ENCODE measurements at regions not wholly inside any gene's neighbourhood (a gene's known extent, or its start where the extent isn't known, plus 50 kb on each side); places are given as distances from the start of the nearest gene placed in this dataset.

GRCh38 chr3:20680990-20681628 is 495.1 kb upstream of the SGO1 start:
- ChIA-PET POLR2A (no interaction called here), CTCF (no interaction called here)
- Histone ChIP-seq H3K9me3 (ENCODE audit: control extremely low read depth in 1 of 5, control insufficient read depth in 4 of 5, insufficient read depth in 2 of 5, low read depth in 1 of 5, low read length in 4 of 5) (no peaks in the 10 kb centered on the region), H3K4me3 (ENCODE audit: control insufficient read depth in 1 of 7, extremely low read depth in 1 of 7, insufficient read depth in 4 of 7, low read depth in 2 of 7, low read length in 6 of 7) (no peak overlapping the region), H3K4me1 (ENCODE audit: control extremely low read depth in 1 of 4, control insufficient read depth in 4 of 4, insufficient read depth in 4 of 4, low read length in 3 of 4) (no peaks in the 10 kb centered on the region), H3K36me3 (ENCODE audit: control insufficient read depth in 4 of 4, insufficient read depth in 4 of 4, low read length in 3 of 4) (no peaks in the 10 kb centered on the region), H3K27ac (ENCODE audit: insufficient read depth in 1 of 2, low read depth in 1 of 2, low read length in 2 of 2, poor library complexity in 1 of 2, severe bottlenecking in 2 of 2) (no peak overlapping the region), H3K27me3 (replicated peaks in 2 of 5; ENCODE audit: control insufficient read depth in 4 of 5, insufficient read depth in 5 of 5, low read length in 4 of 5) (no peaks in the 10 kb centered on the region)
- no peak for DNase-seq
- WGBS (ENCODE audit: insufficient coverage): 100% methylated on average over 1 of the region's 1 CpG

DNA sequence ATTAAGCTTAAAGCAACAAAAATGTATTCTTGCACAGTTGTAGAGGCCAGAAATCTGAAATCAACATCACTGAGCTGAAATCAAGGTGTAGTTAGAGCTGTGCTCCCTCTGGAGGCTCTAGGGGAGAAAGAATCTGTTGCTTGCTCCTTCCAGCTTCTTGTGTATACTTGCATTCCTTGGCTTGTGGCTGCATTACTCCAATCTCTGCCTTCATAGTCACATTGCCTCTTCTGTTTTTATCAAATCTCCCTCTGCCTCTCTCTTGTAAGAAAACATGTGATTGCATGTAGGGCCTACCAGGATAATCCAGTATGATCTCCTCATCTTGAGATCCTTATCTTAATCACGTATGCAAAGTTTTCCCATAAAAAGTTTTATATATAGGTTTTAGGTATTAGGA is 487.9 kb upstream of the SGO1 start:
- no CpG with 5 or more reads among the region's 1 CpG for WGBS (ENCODE audit: insufficient coverage)
- Histone ChIP-seq H3K27ac (ENCODE audit: insufficient read depth in 1 of 2, low read depth in 1 of 2, low read length in 2 of 2, poor library complexity in 1 of 2, severe bottlenecking in 2 of 2) (no peak overlapping the region), H3K4me3 (ENCODE audit: control insufficient read depth in 1 of 7, extremely low read depth in 1 of 7, insufficient read depth in 4 of 7, low read depth in 2 of 7, low read length in 6 of 7) (no peak overlapping the region), H3K4me1 (ENCODE audit: control extremely low read depth in 1 of 4, control insufficient read depth in 4 of 4, insufficient read depth in 4 of 4, low read length in 3 of 4) (no peaks in the 10 kb centered on the region), H3K36me3 (ENCODE audit: control insufficient read depth in 4 of 4, insufficient read depth in 4 of 4, low read length in 3 of 4) (no peaks in the 10 kb centered on the region), H3K9me3 (ENCODE audit: control extremely low read depth in 1 of 5, control insufficient read depth in 4 of 5, insufficient read depth in 2 of 5, low read depth in 1 of 5, low read length in 4 of 5) (no peaks in the 10 kb centered on the region), H3K27me3 (replicated peaks in 2 of 5; ENCODE audit: control insufficient read depth in 4 of 5, insufficient read depth in 5 of 5, low read length in 4 of 5) (no peaks in the 10 kb centered on the region)
- no peak for DNase-seq
- ChIA-PET CTCF (no interaction called here), POLR2A (no interaction called here)

GRCh38 chr3:20669675-20670074 is 483.7 kb upstream of the SGO1 start:
- no peak overlapping the region for H3K4me3 ChIP-seq (ENCODE audit: control insufficient read depth in 1 of 7, extremely low read depth in 1 of 7, insufficient read depth in 4 of 7, low read depth in 2 of 7, low read length in 6 of 7)
- no peak for DNase-seq
- ChIA-PET POLR2A (no interaction called here), CTCF (no interaction called here)
- no peak overlapping the region for H3K27ac ChIP-seq (ENCODE audit: insufficient read depth in 1 of 2, low read depth in 1 of 2, low read length in 2 of 2, poor library complexity in 1 of 2, severe bottlenecking in 2 of 2)
- H3K36me3 ChIP-seq (ENCODE audit: control insufficient read depth in 4 of 4, insufficient read depth in 4 of 4, low read length in 3 of 4): no peaks in the 10 kb centered on the region
- 79% methylated on average over 2 of the region's 2 CpGs for WGBS (ENCODE audit: insufficient coverage)
- H3K27me3 ChIP-seq (replicated peaks in 2 of 5; ENCODE audit: control insufficient read depth in 4 of 5, insufficient read depth in 5 of 5, low read length in 4 of 5): no peaks in the 10 kb centered on the region
- no peaks in the 10 kb centered on the region for H3K4me1 ChIP-seq (ENCODE audit: control extremely low read depth in 1 of 4, control insufficient read depth in 4 of 4, insufficient read depth in 4 of 4, low read length in 3 of 4)
- no peaks in the 10 kb centered on the region for H3K9me3 ChIP-seq (ENCODE audit: control extremely low read depth in 1 of 5, control insufficient read depth in 4 of 5, insufficient read depth in 2 of 5, low read depth in 1 of 5, low read length in 4 of 5)

DNA sequence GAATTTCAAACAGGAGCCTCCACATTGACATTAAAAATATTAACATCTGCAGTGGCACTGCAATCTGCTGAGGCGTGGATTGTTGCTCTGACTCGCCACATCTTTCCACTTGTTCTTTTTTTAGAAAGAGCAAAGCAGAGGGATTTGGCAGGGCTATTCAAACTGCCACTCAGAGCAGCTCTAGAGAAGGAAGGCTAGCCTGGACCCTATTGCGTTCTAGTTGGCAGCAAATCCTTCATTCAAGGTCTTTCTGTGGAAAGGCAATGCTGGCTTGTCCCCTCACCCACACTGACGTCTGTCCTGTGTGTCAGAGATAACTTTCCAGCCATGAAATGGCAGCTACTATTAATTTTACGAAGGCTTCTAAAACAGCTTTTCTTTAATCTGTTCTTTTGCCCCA is 483.2 kb upstream of the SGO1 start:
- ChIA-PET CTCF (no interaction called here), POLR2A (no interaction called here)

DNA sequence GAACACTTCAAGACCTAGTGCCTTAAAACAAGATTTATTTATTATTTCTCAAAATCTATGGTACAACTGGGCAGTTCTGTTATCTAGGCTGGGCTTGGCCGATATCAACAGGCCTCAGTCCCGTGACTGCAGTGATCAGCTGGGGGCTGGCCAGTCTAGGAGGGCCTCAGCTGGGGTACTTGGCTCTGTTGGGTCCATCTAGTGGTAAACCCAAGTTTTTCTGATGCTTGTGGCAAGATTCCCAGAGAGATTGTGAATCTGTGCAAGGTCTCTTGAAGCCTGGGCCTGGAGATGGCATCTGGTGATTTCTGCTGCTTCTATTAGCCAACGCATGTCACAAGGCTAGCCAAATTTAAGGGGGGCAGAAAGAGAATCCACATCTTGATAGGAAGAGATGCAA is 482.4 kb upstream of the SGO1 start:
- DNase-seq: no peak
- Histone ChIP-seq H3K27me3 (replicated peaks in 2 of 5; ENCODE audit: control insufficient read depth in 4 of 5, insufficient read depth in 5 of 5, low read length in 4 of 5) (no peaks in the 10 kb centered on the region), H3K9me3 (ENCODE audit: control extremely low read depth in 1 of 5, control insufficient read depth in 4 of 5, insufficient read depth in 2 of 5, low read depth in 1 of 5, low read length in 4 of 5) (no peaks in the 10 kb centered on the region), H3K4me3 (ENCODE audit: control insufficient read depth in 1 of 7, extremely low read depth in 1 of 7, insufficient read depth in 4 of 7, low read depth in 2 of 7, low read length in 6 of 7) (no peak overlapping the region), H3K36me3 (ENCODE audit: control insufficient read depth in 4 of 4, insufficient read depth in 4 of 4, low read length in 3 of 4) (no peaks in the 10 kb centered on the region), H3K4me1 (ENCODE audit: control extremely low read depth in 1 of 4, control insufficient read depth in 4 of 4, insufficient read depth in 4 of 4, low read length in 3 of 4) (no peaks in the 10 kb centered on the region), H3K27ac (ENCODE audit: insufficient read depth in 1 of 2, low read depth in 1 of 2, low read length in 2 of 2, poor library complexity in 1 of 2, severe bottlenecking in 2 of 2) (no peak overlapping the region)
- WGBS (ENCODE audit: insufficient coverage): 87% methylated on average over 2 of the region's 3 CpGs
- ChIA-PET POLR2A (no interaction called here), CTCF (no interaction called here)

More for the DNA sequence above, 483.2 kb upstream of the SGO1 start:
- WGBS (ENCODE audit: insufficient coverage): 64% methylated on average over 5 of the region's 5 CpGs
- DNase-seq: no peak
- H3K4me1 ChIP-seq (ENCODE audit: control extremely low read depth in 1 of 4, control insufficient read depth in 4 of 4, insufficient read depth in 4 of 4, low read length in 3 of 4): no peaks in the 10 kb centered on the region
- H3K4me3 ChIP-seq (ENCODE audit: control insufficient read depth in 1 of 7, extremely low read depth in 1 of 7, insufficient read depth in 4 of 7, low read depth in 2 of 7, low read length in 6 of 7): no peak overlapping the region
- H3K27ac ChIP-seq (ENCODE audit: insufficient read depth in 1 of 2, low read depth in 1 of 2, low read length in 2 of 2, poor library complexity in 1 of 2, severe bottlenecking in 2 of 2): no peak overlapping the region
- H3K36me3 ChIP-seq (ENCODE audit: control insufficient read depth in 4 of 4, insufficient read depth in 4 of 4, low read length in 3 of 4): no peaks in the 10 kb centered on the region
- no peaks in the 10 kb centered on the region for H3K27me3 ChIP-seq (replicated peaks in 2 of 5; ENCODE audit: control insufficient read depth in 4 of 5, insufficient read depth in 5 of 5, low read length in 4 of 5)
- no peaks in the 10 kb centered on the region for H3K9me3 ChIP-seq (ENCODE audit: control extremely low read depth in 1 of 5, control insufficient read depth in 4 of 5, insufficient read depth in 2 of 5, low read depth in 1 of 5, low read length in 4 of 5)

DNA sequence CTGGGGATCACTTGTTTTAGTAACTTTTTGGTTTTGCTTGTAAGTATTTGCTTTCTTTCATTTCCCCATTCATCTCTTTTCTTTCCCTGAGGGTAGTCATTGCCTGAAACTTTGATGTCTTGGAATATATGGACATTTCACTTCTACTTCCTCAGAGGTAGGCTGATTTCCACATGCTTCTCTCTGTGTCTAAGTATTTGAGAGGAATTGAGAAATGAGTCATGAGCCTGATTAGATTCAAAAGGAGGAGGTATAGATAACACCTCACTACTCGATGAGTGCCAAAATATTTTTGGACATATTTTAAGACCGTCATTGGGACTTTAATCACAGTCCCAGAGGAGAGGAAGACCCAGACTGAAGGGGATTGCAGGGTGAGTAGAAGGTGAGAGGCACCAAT is 480.1 kb upstream of the SGO1 start:
- Histone ChIP-seq H3K36me3 (ENCODE audit: control insufficient read depth in 4 of 4, insufficient read depth in 4 of 4, low read length in 3 of 4) (no peaks in the 10 kb centered on the region), H3K4me3 (ENCODE audit: control insufficient read depth in 1 of 7, extremely low read depth in 1 of 7, insufficient read depth in 4 of 7, low read depth in 2 of 7, low read length in 6 of 7) (no peak overlapping the region), H3K27ac (ENCODE audit: insufficient read depth in 1 of 2, low read depth in 1 of 2, low read length in 2 of 2, poor library complexity in 1 of 2, severe bottlenecking in 2 of 2) (no peak overlapping the region), H3K9me3 (ENCODE audit: control extremely low read depth in 1 of 5, control insufficient read depth in 4 of 5, insufficient read depth in 2 of 5, low read depth in 1 of 5, low read length in 4 of 5) (no peaks in the 10 kb centered on the region), H3K27me3 (replicated peaks in 2 of 5; ENCODE audit: control insufficient read depth in 4 of 5, insufficient read depth in 5 of 5, low read length in 4 of 5) (no peaks in the 10 kb centered on the region), H3K4me1 (ENCODE audit: control extremely low read depth in 1 of 4, control insufficient read depth in 4 of 4, insufficient read depth in 4 of 4, low read length in 3 of 4) (no peaks in the 10 kb centered on the region)
- no peak for DNase-seq
- WGBS (ENCODE audit: insufficient coverage): no CpG with 5 or more reads among the region's 2 CpGs
- ChIA-PET POLR2A (no interaction called here), CTCF (no interaction called here)

- Histone ChIP-seq H3K27me3 (replicated peaks in 2 of 5; ENCODE audit: control insufficient read depth in 4 of 5, insufficient read depth in 5 of 5, low read length in 4 of 5) (no peaks in the 10 kb centered on the region), H3K27ac (ENCODE audit: insufficient read depth in 1 of 2, low read depth in 1 of 2, low read length in 2 of 2, poor library complexity in 1 of 2, severe bottlenecking in 2 of 2) (no peak overlapping the region), H3K9me3 (ENCODE audit: control extremely low read depth in 1 of 5, control insufficient read depth in 4 of 5, insufficient read depth in 2 of 5, low read depth in 1 of 5, low read length in 4 of 5) (no peaks in the 10 kb centered on the region), H3K36me3 (ENCODE audit: control insufficient read depth in 4 of 4, insufficient read depth in 4 of 4, low read length in 3 of 4) (no peaks in the 10 kb centered on the region), H3K4me3 (ENCODE audit: control insufficient read depth in 1 of 7, extremely low read depth in 1 of 7, insufficient read depth in 4 of 7, low read depth in 2 of 7, low read length in 6 of 7) (no peak overlapping the region), H3K4me1 (ENCODE audit: control extremely low read depth in 1 of 4, control insufficient read depth in 4 of 4, insufficient read depth in 4 of 4, low read length in 3 of 4) (no peaks in the 10 kb centered on the region)
- POLR2A ChIA-PET: no interaction called here
- no peak for DNase-seq
- CTCF ChIA-PET: no interaction called here
- no CpG with 5 or more reads among the region's 1 CpG for WGBS (ENCODE audit: insufficient coverage)
These were observed 472.5 kb upstream of the SGO1 start for GRCh38 chr3:20658491-20658890.
